GM12864 (cell line): ENCODE measurements at regions not wholly inside any gene's neighbourhood (a gene's known extent, or its start where the extent isn't known, plus 50 kb on each side); places are given as distances from the start of the nearest gene placed in this dataset.

Source experiments
- DNase-seq: peaks from one replicate; pipeline ENCODE4 v3.0.0-alpha.2; 2011; ENCODE audit warnings: low read depth
- H3K4me3 ChIP-seq: 2 replicates; pipeline ENCODE4 v1.5.1; 2011; ENCODE audit warnings: mild to moderate bottlenecking, low read depth, low read length, control low read depth
- CTCF ChIP-seq: IDR thresholded peaks from 2 replicates; pipeline ENCODE4 v1.5.1; 2011; ENCODE audit warnings: low read depth, mild to moderate bottlenecking, moderate library complexity, low read length, control low read depth, inconsistent platforms; ENCODE audit errors: missing control alignments

GRCh38 chr1:200334661-200335256 is 75.1 kb downstream of the ZNF281 start:
- H3K4me3 ChIP-seq = no peak overlapping the region
- DNase-seq = no peak
- no peak for TF ChIP-seq CTCF

GRCh38 chr1:200333329-200333728 is 76.5 kb downstream of the ZNF281 start:
- no peak overlapping the region for H3K4me3 ChIP-seq
- no peak for TF ChIP-seq CTCF
- no peak for DNase-seq

- no peak overlapping the region for H3K4me3 ChIP-seq
- no peak for DNase-seq
- TF ChIP-seq CTCF = no peak
These were observed 77.1 kb downstream of the ZNF281 start for GRCh38 chr1:200332716-200333115.

GRCh38 chr1:200330741-200331428 is 79.0 kb downstream of the ZNF281 start:
- DNase-seq = no peak
- no peak for TF ChIP-seq CTCF
- H3K4me3 ChIP-seq = no peak overlapping the region

- H3K4me3 ChIP-seq = no peak overlapping the region
- no peak for DNase-seq
- TF ChIP-seq CTCF = no peak
These were observed 80.5 kb downstream of the ZNF281 start for GRCh38 chr1:200329208-200329882.

- DNase-seq = no peak
- no peak for TF ChIP-seq CTCF
These were observed 81.5 kb downstream of the ZNF281 start for GRCh38 chr1:200328379-200328778.

More at GRCh38 chr1:200328379-200328778, 81.5 kb downstream of the ZNF281 start:
- H3K4me3 ChIP-seq = no peak overlapping the region
